ENCODE measurements at regions not wholly inside any gene's neighbourhood (a gene's known extent, or its start where the extent isn't known, plus 50 kb on each side); places are given as distances from the start of the nearest gene placed in this dataset.

GRCh38 chr9:78383130-78383529, 86.2 kb downstream of the PSAT1 start:
- Mint-ChIP-seq H3K36me3 (ENCODE audit: low read depth) (no peaks in the 10 kb centered on the region), H3K27ac (no peak overlapping the region), H3K4me3 (no peak overlapping the region), H3K9me3 (no peaks in the 10 kb centered on the region), H3K4me1 (ENCODE audit: low read depth) (no peaks in the 10 kb centered on the region), H3K27me3 (peaks cover 9% of the 10 kb centered on the region)
- no peak for DNase-seq

- no peaks in the 10 kb centered on the region for H3K4me1 Mint-ChIP-seq (ENCODE audit: low read depth)
- H3K27ac Mint-ChIP-seq, result no peak overlapping the region
- no peaks in the 10 kb centered on the region for H3K36me3 Mint-ChIP-seq (ENCODE audit: low read depth)
- H3K4me3 Mint-ChIP-seq, result no peak overlapping the region
- H3K27me3 Mint-ChIP-seq, result peaks cover 8% of the 10 kb centered on the region
- no peaks in the 10 kb centered on the region for H3K9me3 Mint-ChIP-seq
- DNase-seq, result no peak
Measured at GRCh38 chr9:78386348-78386747, 89.4 kb downstream of the PSAT1 start.

GRCh38 chr9:78386773-78387172, 89.8 kb downstream of the PSAT1 start:
- H3K4me3 Mint-ChIP-seq, result no peak overlapping the region
- H3K27me3 Mint-ChIP-seq, result peaks cover 8% of the 10 kb centered on the region
- no peak for DNase-seq
- H3K36me3 Mint-ChIP-seq (ENCODE audit: low read depth), result no peaks in the 10 kb centered on the region
- H3K4me1 Mint-ChIP-seq (ENCODE audit: low read depth), result no peaks in the 10 kb centered on the region
- no peaks in the 10 kb centered on the region for H3K9me3 Mint-ChIP-seq
- H3K27ac Mint-ChIP-seq, result no peak overlapping the region

- Mint-ChIP-seq H3K36me3 (ENCODE audit: low read depth) (no peaks in the 10 kb centered on the region), H3K9me3 (peaks cover 12% of the 10 kb centered on the region), H3K4me1 (ENCODE audit: low read depth) (no peaks in the 10 kb centered on the region), H3K4me3 (no peak overlapping the region), H3K27me3 (peaks cover 4% of the 10 kb centered on the region), H3K27ac (no peak overlapping the region)
- DNase-seq, result no peak
Measured at GRCh38 chr9:78393340-78393739, 96.4 kb downstream of the PSAT1 start.

- Mint-ChIP-seq H3K27me3 (peaks cover 2% of the 10 kb centered on the region), H3K27ac (no peak overlapping the region), H3K36me3 (ENCODE audit: low read depth) (no peaks in the 10 kb centered on the region), H3K4me1 (ENCODE audit: low read depth) (no peaks in the 10 kb centered on the region), H3K4me3 (no peak overlapping the region), H3K9me3 (peaks cover 12% of the 10 kb centered on the region)
- no peak for DNase-seq
Measured at GRCh38 chr9:78393932-78394331, 97.0 kb downstream of the PSAT1 start.

GRCh38 chr9:78396087-78396486, 99.2 kb downstream of the PSAT1 start:
- H3K27ac Mint-ChIP-seq, result no peak overlapping the region

GRCh38 chr9:78397045-78397444, 100.1 kb downstream of the PSAT1 start:
- no peak overlapping the region for H3K4me3 Mint-ChIP-seq
- H3K4me1 Mint-ChIP-seq (ENCODE audit: low read depth), result no peaks in the 10 kb centered on the region
- peaks cover 2% of the 10 kb centered on the region for H3K27me3 Mint-ChIP-seq
- no peak overlapping the region for H3K27ac Mint-ChIP-seq
- no peak for DNase-seq
- H3K9me3 Mint-ChIP-seq, result peaks cover 12% of the 10 kb centered on the region
- H3K36me3 Mint-ChIP-seq (ENCODE audit: low read depth), result no peaks in the 10 kb centered on the region

More at GRCh38 chr9:78396087-78396486, 99.2 kb downstream of the PSAT1 start:
- peaks cover 2% of the 10 kb centered on the region for H3K27me3 Mint-ChIP-seq
- H3K9me3 Mint-ChIP-seq, result peaks cover 12% of the 10 kb centered on the region
- no peaks in the 10 kb centered on the region for H3K36me3 Mint-ChIP-seq (ENCODE audit: low read depth)
- H3K4me1 Mint-ChIP-seq (ENCODE audit: low read depth), result no peaks in the 10 kb centered on the region
- DNase-seq, result no peak
- no peak overlapping the region for H3K4me3 Mint-ChIP-seq

- H3K9me3 Mint-ChIP-seq, result peaks cover 12% of the 10 kb centered on the region
- H3K4me3 Mint-ChIP-seq, result no peak overlapping the region
- H3K27ac Mint-ChIP-seq, result no peak overlapping the region
- H3K4me1 Mint-ChIP-seq (ENCODE audit: low read depth), result no peaks in the 10 kb centered on the region
- peaks cover 2% of the 10 kb centered on the region for H3K27me3 Mint-ChIP-seq
- H3K36me3 Mint-ChIP-seq (ENCODE audit: low read depth), result no peaks in the 10 kb centered on the region
- DNase-seq, result no peak
Measured at GRCh38 chr9:78397454-78397853, 100.5 kb downstream of the PSAT1 start.

- Mint-ChIP-seq H3K27me3 (peaks cover 2% of the 10 kb centered on the region), H3K9me3 (peaks cover 12% of the 10 kb centered on the region), H3K27ac (no peak overlapping the region), H3K4me1 (ENCODE audit: low read depth) (no peaks in the 10 kb centered on the region), H3K36me3 (ENCODE audit: low read depth) (no peaks in the 10 kb centered on the region), H3K4me3 (no peak overlapping the region)
- no peak for DNase-seq
Measured at GRCh38 chr9:78399153-78399552, 102.2 kb downstream of the PSAT1 start.

GRCh38 chr9:78400496-78400895, 103.6 kb downstream of the PSAT1 start:
- Mint-ChIP-seq H3K36me3 (ENCODE audit: low read depth) (no peaks in the 10 kb centered on the region), H3K4me1 (ENCODE audit: low read depth) (no peaks in the 10 kb centered on the region), H3K27ac (no peak overlapping the region), H3K9me3 (peaks cover 3% of the 10 kb centered on the region), H3K27me3 (peaks cover 5% of the 10 kb centered on the region), H3K4me3 (no peak overlapping the region)
- no peak for DNase-seq

GRCh38 chr9:78405461-78405860, 108.5 kb downstream of the PSAT1 start:
- no peak overlapping the region for H3K4me3 Mint-ChIP-seq
- H3K4me1 Mint-ChIP-seq (ENCODE audit: low read depth), result no peaks in the 10 kb centered on the region
- H3K9me3 Mint-ChIP-seq, result no peaks in the 10 kb centered on the region
- no peaks in the 10 kb centered on the region for H3K36me3 Mint-ChIP-seq (ENCODE audit: low read depth)
- no peak for DNase-seq
- H3K27me3 Mint-ChIP-seq, result peaks cover 3% of the 10 kb centered on the region
- no peak overlapping the region for H3K27ac Mint-ChIP-seq

- DNase-seq, result no peak
- Mint-ChIP-seq H3K36me3 (ENCODE audit: low read depth) (no peaks in the 10 kb centered on the region), H3K4me3 (no peak overlapping the region), H3K27me3 (peaks cover 3% of the 10 kb centered on the region), H3K27ac (no peak overlapping the region), H3K4me1 (ENCODE audit: low read depth) (no peaks in the 10 kb centered on the region), H3K9me3 (no peaks in the 10 kb centered on the region)
Measured at GRCh38 chr9:78406146-78406545, 109.2 kb downstream of the PSAT1 start.

- Mint-ChIP-seq H3K36me3 (ENCODE audit: low read depth) (no peaks in the 10 kb centered on the region), H3K4me1 (ENCODE audit: low read depth) (no peaks in the 10 kb centered on the region), H3K27ac (no peak overlapping the region), H3K27me3 (peaks cover 3% of the 10 kb centered on the region), H3K9me3 (no peaks in the 10 kb centered on the region), H3K4me3 (no peak overlapping the region)
- no peak for DNase-seq
Measured at GRCh38 chr9:78406933-78407332, 110.0 kb downstream of the PSAT1 start.

GRCh38 chr9:78407636-78408312, 110.8 kb downstream of the PSAT1 start:
- Mint-ChIP-seq H3K9me3 (no peaks in the 10 kb centered on the region), H3K27me3 (peaks cover 3% of the 10 kb centered on the region), H3K27ac (no peak overlapping the region), H3K36me3 (ENCODE audit: low read depth) (no peaks in the 10 kb centered on the region), H3K4me3 (no peak overlapping the region), H3K4me1 (ENCODE audit: low read depth) (no peaks in the 10 kb centered on the region)
- no peak for DNase-seq

GRCh38 chr9:78408388-78408787, 111.5 kb downstream of the PSAT1 start:
- H3K4me1 Mint-ChIP-seq (ENCODE audit: low read depth), result no peaks in the 10 kb centered on the region
- no peaks in the 10 kb centered on the region for H3K36me3 Mint-ChIP-seq (ENCODE audit: low read depth)
- H3K4me3 Mint-ChIP-seq, result no peak overlapping the region
- no peak overlapping the region for H3K27ac Mint-ChIP-seq
- peaks cover 3% of the 10 kb centered on the region for H3K27me3 Mint-ChIP-seq
- DNase-seq, result no peak
- no peaks in the 10 kb centered on the region for H3K9me3 Mint-ChIP-seq
